BLaER1 treated with 17β-estradiol and CSF1 and Interleukin-3, amounts not matched to agents 10 nM and 100 nM (cell line): ENCODE measurements at regions not wholly inside any gene's neighbourhood (a gene's known extent, or its start where the extent isn't known, plus 50 kb on each side); places are given as distances from the start of the nearest gene placed in this dataset.

Source experiments
- H3K27ac ChIP-seq, 11 experiments: shearing (Covaris generic); formaldehyde crosslinking; 2 replicates each; pipeline ENCODE4 v1.8.1; 2022
- H3K27me3 ChIP-seq, 11 experiments: shearing (Covaris generic); formaldehyde crosslinking; 2 replicates each; pipeline ENCODE4 v1.8.1; 2022
- H3K36me3 ChIP-seq, 11 experiments: shearing (Covaris generic); formaldehyde crosslinking; 2 replicates each; pipeline ENCODE4 v1.8.1; 2022
- H3K4me1 ChIP-seq, 10 experiments: shearing (Covaris generic); formaldehyde crosslinking; 2 replicates each; pipeline ENCODE4 v1.8.1; 2022
- H3K4me2 ChIP-seq, 11 experiments: shearing (Covaris generic); formaldehyde crosslinking; 2 replicates each; pipeline ENCODE4 v1.8.1; 2022
- H3K4me3 ChIP-seq, 10 experiments: shearing (Covaris generic); formaldehyde crosslinking; 2 replicates each; pipeline ENCODE4 v1.8.1; 2022
- H3K9ac ChIP-seq, 11 experiments: shearing (Covaris generic); formaldehyde crosslinking; 2 replicates each; pipeline ENCODE4 v1.8.1; 2022
- H3K9me3 ChIP-seq, 11 experiments: shearing (Covaris generic); formaldehyde crosslinking; replicated peaks in 1 of 11; 2 replicates each; pipeline ENCODE4 v1.8.1; 2022
- H4K20me1 ChIP-seq, 11 experiments: shearing (Covaris generic); formaldehyde crosslinking; 2 replicates each; pipeline ENCODE4 v1.8.1; 2022
- Cebpa-rat ChIP-seq, 11 experiments: shearing (Covaris generic); IDR thresholded peaks; 2 replicates each; pipeline ENCODE4 v1.8.1; 2022

GRCh38 chr11:28535677-28536076 lies 427.5 kb downstream of the METTL15 start:
- Histone ChIP-seq H3K4me1 (no peaks in the 10 kb centered on the region), H4K20me1 (no peaks in the 10 kb centered on the region), H3K9me3 (no peaks in the 10 kb centered on the region), H3K27ac (no peak overlapping the region), H3K9ac (no peak overlapping the region), H3K4me3 (no peak overlapping the region), H3K27me3 (no peaks in the 10 kb centered on the region), H3K4me2 (no peak overlapping the region), H3K36me3 (no peaks in the 10 kb centered on the region)
- TF ChIP-seq Cebpa-rat (IDR thresholded peaks at IDR 0.05), result no peak

GRCh38 chr11:28529540-28530410 lies 421.6 kb downstream of the METTL15 start:
- H3K9ac ChIP-seq, result no peak overlapping the region
- H3K4me2 ChIP-seq, result no peak overlapping the region
- peaks cover 16 to 26% (median 24%) of the 10 kb centered on the region in 11 experiments for H3K9me3 ChIP-seq
- H3K4me3 ChIP-seq, result no peak overlapping the region
- H3K27ac ChIP-seq, result no peak overlapping the region
- H3K27me3 ChIP-seq, result no peaks in the 10 kb centered on the region
- no peaks in the 10 kb centered on the region; a peak in 1 of 22 replicates for H3K36me3 ChIP-seq
- no peaks in the 10 kb centered on the region for H4K20me1 ChIP-seq
- TF ChIP-seq Cebpa-rat (IDR thresholded peaks at IDR 0.05), result no peak
- H3K4me1 ChIP-seq, result no peaks in the 10 kb centered on the region

DNA sequence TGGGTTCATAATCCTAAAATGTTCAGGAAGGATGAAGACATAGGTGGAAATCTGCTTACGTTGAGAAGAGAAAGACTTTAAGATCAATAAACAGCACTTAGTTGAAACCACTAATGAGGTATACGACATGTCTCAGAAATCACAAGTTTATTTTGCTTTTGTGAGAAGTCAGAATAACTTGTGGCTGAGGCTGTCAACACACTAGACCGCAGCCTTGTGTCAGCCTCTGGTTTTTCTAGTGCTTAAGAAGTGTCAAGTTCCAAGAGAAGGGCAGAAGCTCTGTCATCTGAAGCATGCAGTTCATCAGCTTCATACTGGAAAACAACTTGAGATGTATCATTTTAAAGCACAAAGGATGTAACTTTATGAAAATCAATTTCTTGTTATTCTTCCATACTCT lies 420.9 kb downstream of the METTL15 start:
- H3K27me3 ChIP-seq, result no peaks in the 10 kb centered on the region
- H3K4me3 ChIP-seq, result no peak overlapping the region
- H3K36me3 ChIP-seq, result no peaks in the 10 kb centered on the region; a peak in 1 of 22 replicates
- H4K20me1 ChIP-seq, result no peaks in the 10 kb centered on the region
- no peak for TF ChIP-seq Cebpa-rat (IDR thresholded peaks at IDR 0.05)
- no peak overlapping the region for H3K9ac ChIP-seq
- peaks cover 16 to 28% (median 25%) of the 10 kb centered on the region in 11 experiments for H3K9me3 ChIP-seq
- no peak overlapping the region for H3K4me2 ChIP-seq
- no peak overlapping the region for H3K27ac ChIP-seq
- no peaks in the 10 kb centered on the region for H3K4me1 ChIP-seq

DNA sequence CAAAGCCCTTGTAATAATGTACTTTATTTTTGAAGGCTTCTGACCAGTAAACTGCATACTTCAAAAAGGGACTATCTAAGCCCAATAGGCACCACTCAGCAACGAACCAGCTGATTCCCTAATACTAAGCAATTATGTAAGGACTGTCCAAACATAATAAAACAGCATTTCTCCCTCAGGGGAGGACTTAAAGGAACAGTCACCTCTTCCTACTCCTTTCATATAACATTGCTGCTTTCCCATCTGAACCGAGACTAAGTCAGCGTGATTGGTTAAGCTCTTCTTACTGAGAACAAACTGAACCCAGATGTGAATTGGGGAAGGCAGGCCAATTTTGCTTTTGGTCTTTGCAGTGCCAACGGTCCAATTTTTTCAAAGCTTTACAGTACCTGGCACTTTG lies 420.0 kb downstream of the METTL15 start:
- no peaks in the 10 kb centered on the region; a peak in 1 of 22 replicates for H3K36me3 ChIP-seq
- no peaks in the 10 kb centered on the region for H4K20me1 ChIP-seq
- TF ChIP-seq Cebpa-rat (IDR thresholded peaks at IDR 0.05), result no peak
- no peaks in the 10 kb centered on the region for H3K4me1 ChIP-seq
- H3K4me2 ChIP-seq, result no peak overlapping the region
- peaks cover 16 to 28% (median 25%) of the 10 kb centered on the region in 11 experiments for H3K9me3 ChIP-seq
- H3K27ac ChIP-seq, result no peak overlapping the region
- H3K27me3 ChIP-seq, result no peaks in the 10 kb centered on the region
- no peak overlapping the region for H3K9ac ChIP-seq
- no peak overlapping the region for H3K4me3 ChIP-seq

DNA sequence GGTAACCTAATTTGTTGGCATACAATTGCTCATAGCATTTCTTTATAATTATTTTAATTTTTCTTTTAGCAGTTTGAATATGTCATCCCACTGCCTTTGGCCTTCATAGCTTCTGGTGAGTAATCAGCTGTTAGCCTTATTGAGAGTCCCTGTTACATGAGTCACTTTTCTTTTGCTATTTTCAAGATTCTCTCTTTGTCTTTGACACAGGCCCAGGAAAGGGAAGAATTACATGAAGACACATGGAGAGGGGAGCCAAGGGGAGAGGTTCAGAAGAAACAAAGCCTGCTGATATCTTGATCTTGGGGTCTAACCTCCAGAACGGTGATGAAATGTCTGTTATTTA lies 418.2 kb downstream of the METTL15 start:
- Histone ChIP-seq H3K4me3 (no peak overlapping the region), H4K20me1 (no peaks in the 10 kb centered on the region), H3K9ac (no peak overlapping the region), H3K27ac (no peak overlapping the region), H3K27me3 (no peaks in the 10 kb centered on the region), H3K9me3 (peaks cover 16 to 28% (median 25%) of the 10 kb centered on the region in 11 experiments), H3K36me3 (no peaks in the 10 kb centered on the region; a peak in 1 of 22 replicates), H3K4me1 (no peaks in the 10 kb centered on the region), H3K4me2 (no peak overlapping the region)
- TF ChIP-seq Cebpa-rat (IDR thresholded peaks at IDR 0.05), result no peak

DNA sequence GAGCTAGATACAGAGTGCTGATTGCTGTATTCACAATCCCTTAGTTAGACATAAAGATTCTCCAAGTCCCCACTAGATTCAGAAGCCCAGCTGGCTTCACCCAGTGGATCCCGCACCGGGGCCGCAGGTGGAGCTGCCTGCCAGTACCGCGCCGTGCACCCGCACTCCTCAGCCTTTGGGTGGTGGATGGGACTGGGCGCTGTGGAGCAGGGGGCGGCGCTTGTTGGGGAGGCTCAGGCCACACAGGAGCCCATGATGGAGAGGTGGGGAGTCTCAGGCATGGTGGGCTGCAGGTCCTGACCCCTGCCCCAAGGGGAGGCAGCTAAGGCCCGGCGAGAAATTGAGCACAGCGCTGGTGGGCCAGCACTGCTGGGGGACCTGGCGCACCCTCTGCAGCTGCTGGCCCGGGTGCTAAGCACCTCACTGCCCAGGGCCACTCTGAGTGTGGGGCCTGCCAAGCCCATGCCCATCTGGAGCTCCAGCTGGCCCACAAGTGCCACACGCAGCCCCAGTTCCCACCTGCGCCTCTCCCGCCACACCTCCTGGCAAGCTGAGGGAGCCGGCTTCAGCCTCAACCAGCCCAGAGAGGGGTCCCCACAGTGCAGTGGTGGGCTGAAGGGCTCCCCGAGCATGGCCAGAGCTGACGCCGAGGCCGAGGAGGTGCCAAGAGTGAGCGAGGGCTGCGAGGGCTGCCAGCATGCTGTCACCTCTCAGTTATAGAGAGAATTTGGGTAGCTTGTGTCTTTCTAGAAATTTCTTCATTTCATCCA lies 417.6 kb downstream of the METTL15 start:
- TF ChIP-seq Cebpa-rat (IDR thresholded peaks at IDR 0.05), result no peak
- peaks cover 16 to 28% (median 25%) of the 10 kb centered on the region in 11 experiments for H3K9me3 ChIP-seq

GRCh38 chr11:28524098-28524497 lies 415.9 kb downstream of the METTL15 start:
- Histone ChIP-seq H3K36me3 (no peaks in the 10 kb centered on the region; a peak in 1 of 22 replicates), H3K9me3 (peaks cover 16 to 28% (median 25%) of the 10 kb centered on the region in 11 experiments), H3K4me1 (no peaks in the 10 kb centered on the region), H3K9ac (no peak overlapping the region), H4K20me1 (no peaks in the 10 kb centered on the region), H3K4me3 (no peak overlapping the region), H3K4me2 (no peak overlapping the region), H3K27ac (no peak overlapping the region), H3K27me3 (no peaks in the 10 kb centered on the region)
- TF ChIP-seq Cebpa-rat (IDR thresholded peaks at IDR 0.05), result no peak

More for the DNA sequence above, 417.6 kb downstream of the METTL15 start:
- Histone ChIP-seq H3K4me3 (no peak overlapping the region), H3K27ac (no peak overlapping the region), H3K4me1 (no peaks in the 10 kb centered on the region), H3K27me3 (no peaks in the 10 kb centered on the region), H4K20me1 (no peaks in the 10 kb centered on the region), H3K9ac (no peak overlapping the region), H3K4me2 (no peak overlapping the region), H3K36me3 (no peaks in the 10 kb centered on the region; a peak in 1 of 22 replicates)

DNA sequence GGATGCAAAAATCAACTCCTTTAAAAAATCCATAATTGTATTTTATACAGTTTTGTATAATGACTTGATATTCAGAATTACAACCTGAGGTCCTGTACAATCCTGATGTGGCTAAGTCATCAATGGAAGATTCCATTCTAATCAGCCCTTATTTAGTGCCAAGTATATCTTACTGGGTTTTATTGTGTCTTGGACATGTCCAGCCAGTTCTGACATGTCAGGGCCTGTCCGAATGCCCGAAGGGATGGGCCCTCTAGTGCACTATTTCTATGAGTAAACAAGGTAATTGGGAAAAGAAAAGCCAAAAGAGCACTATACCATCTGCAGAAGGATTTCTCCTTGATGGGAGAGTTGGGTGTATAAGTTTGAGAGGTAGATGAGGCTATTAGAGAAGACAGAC lies 412.9 kb downstream of the METTL15 start:
- Histone ChIP-seq H4K20me1 (no peaks in the 10 kb centered on the region), H3K4me2 (no peak overlapping the region), H3K27ac (no peak overlapping the region), H3K9ac (no peak overlapping the region), H3K27me3 (no peaks in the 10 kb centered on the region), H3K4me1 (no peaks in the 10 kb centered on the region), H3K36me3 (no peaks in the 10 kb centered on the region; a peak in 1 of 22 replicates), H3K4me3 (no peak overlapping the region), H3K9me3 (peaks cover 8 to 17% (median 13%) of the 10 kb centered on the region in 11 experiments)
- TF ChIP-seq Cebpa-rat (IDR thresholded peaks at IDR 0.05), result no peak

DNA sequence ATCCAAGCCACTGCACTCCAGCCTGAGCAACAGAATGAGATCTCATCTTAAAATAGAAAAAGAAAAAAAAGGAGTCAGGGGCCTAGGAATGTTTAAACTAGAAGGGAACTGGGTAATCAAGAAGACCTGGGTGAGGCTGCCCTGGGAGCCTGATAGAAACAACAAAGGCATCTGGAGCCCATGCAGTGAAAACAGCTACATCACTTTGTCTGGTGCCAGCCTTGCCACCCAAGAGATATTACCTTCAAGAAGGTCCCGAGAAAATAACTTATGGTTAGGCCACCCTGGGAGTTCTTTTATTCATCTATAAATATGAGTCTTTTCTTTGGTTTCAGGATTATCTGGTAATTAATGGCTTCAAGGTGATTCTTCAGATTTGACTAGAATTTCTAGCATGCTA lies 412.1 kb downstream of the METTL15 start:
- no peak overlapping the region for H3K4me2 ChIP-seq
- no peak overlapping the region for H3K9ac ChIP-seq
- H3K27me3 ChIP-seq, result no peaks in the 10 kb centered on the region
- H3K4me3 ChIP-seq, result no peak overlapping the region
- H4K20me1 ChIP-seq, result no peaks in the 10 kb centered on the region
- no peaks in the 10 kb centered on the region for H3K36me3 ChIP-seq
- no peak overlapping the region for H3K27ac ChIP-seq
- no peaks in the 10 kb centered on the region for H3K4me1 ChIP-seq
- H3K9me3 ChIP-seq, result peaks cover 0 to 9% (median 5%) of the 10 kb centered on the region in 11 experiments; a peak in 18 of 22 replicates
- TF ChIP-seq Cebpa-rat (IDR thresholded peaks at IDR 0.05), result no peak
